HepG2 (cell line): ENCODE measurements at regions not wholly inside any gene's neighbourhood (a gene's known extent, or its start where the extent isn't known, plus 50 kb on each side); places are given as distances from the start of the nearest gene placed in this dataset.

Source experiments
- MTF1 ChIP-seq: sonication (generic); formaldehyde crosslinking; IDR thresholded peaks from 2 replicates; pipeline ENCODE4 v1.5.0; 2020; ENCODE audit warnings: missing genetic modification reagents
- TF ChIP-seq, protein P1 (sequence below): sonication (generic); formaldehyde crosslinking; conservative IDR thresholded peaks from 2 replicates; pipeline ENCODE4 v1.4.0; 2020; ENCODE audit warnings: mild to moderate bottlenecking, missing genetic modification reagents, moderate library complexity

DNA sequence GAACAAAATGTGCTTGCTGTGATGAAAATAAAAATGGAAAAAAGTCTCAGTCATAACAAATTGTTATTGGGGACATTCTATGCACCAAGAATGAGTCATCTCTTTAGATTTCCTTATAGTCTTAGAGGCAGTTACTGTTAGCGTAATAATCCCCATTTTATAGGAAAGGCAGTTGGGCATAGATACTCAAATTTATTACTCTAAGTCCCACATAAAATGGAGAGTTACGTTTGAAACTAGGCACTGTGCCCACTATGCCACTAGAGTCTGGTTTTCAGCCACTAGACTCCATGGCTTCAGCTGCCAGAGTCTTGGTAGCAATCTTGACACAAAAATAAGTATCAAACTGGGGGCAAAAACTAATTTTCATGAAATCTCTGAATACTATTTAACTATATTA is 317.9 kb upstream of the MEF2C start:
- TF ChIP-seq, protein P1, sequence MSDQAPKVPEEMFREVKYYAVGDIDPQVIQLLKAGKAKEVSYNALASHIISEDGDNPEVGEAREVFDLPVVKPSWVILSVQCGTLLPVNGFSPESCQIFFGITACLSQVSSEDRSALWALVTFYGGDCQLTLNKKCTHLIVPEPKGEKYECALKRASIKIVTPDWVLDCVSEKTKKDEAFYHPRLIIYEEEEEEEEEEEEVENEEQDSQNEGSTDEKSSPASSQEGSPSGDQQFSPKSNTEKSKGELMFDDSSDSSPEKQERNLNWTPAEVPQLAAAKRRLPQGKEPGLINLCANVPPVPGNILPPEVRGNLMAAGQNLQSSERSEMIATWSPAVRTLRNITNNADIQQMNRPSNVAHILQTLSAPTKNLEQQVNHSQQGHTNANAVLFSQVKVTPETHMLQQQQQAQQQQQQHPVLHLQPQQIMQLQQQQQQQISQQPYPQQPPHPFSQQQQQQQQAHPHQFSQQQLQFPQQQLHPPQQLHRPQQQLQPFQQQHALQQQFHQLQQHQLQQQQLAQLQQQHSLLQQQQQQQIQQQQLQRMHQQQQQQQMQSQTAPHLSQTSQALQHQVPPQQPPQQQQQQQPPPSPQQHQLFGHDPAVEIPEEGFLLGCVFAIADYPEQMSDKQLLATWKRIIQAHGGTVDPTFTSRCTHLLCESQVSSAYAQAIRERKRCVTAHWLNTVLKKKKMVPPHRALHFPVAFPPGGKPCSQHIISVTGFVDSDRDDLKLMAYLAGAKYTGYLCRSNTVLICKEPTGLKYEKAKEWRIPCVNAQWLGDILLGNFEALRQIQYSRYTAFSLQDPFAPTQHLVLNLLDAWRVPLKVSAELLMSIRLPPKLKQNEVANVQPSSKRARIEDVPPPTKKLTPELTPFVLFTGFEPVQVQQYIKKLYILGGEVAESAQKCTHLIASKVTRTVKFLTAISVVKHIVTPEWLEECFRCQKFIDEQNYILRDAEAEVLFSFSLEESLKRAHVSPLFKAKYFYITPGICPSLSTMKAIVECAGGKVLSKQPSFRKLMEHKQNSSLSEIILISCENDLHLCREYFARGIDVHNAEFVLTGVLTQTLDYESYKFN (CRISPR knock-in tag): no peak
- TF ChIP-seq MTF1: no peak
